Nephron progenitor cell (in vitro differentiated cells): ENCODE measurements at regions not wholly inside any gene's neighbourhood (a gene's known extent, or its start where the extent isn't known, plus 50 kb on each side); places are given as distances from the start of the nearest gene placed in this dataset.

Experiments
- DNase-seq: peaks from one replicate; pipeline ENCODE4 v3.0.0; 2021
- H3K27ac Mint-ChIP-seq: 2 replicates; pipeline ENCODE4 v1.8.0; 2021; ENCODE audit warnings: mild to moderate bottlenecking, moderate library complexity, mixed read lengths
- H3K27me3 Mint-ChIP-seq: 2 replicates; pipeline ENCODE4 v1.8.0; 2021; ENCODE audit warnings: mild to moderate bottlenecking, low read depth, mixed read lengths; ENCODE audit not compliant: poor library complexity
- H3K36me3 Mint-ChIP-seq: 2 replicates; pipeline ENCODE4 v1.8.0; 2021; ENCODE audit warnings: low read depth, mixed read lengths
- H3K4me1 Mint-ChIP-seq: 2 replicates; pipeline ENCODE4 v1.8.0; 2021; ENCODE audit warnings: mixed read lengths
- H3K4me3 Mint-ChIP-seq: 2 replicates; pipeline ENCODE4 v1.8.0; 2021; ENCODE audit warnings: mild to moderate bottlenecking, moderate library complexity, mixed read lengths
- H3K9me3 Mint-ChIP-seq: 2 replicates; pipeline ENCODE4 v1.8.0; 2021; ENCODE audit warnings: mild to moderate bottlenecking, moderate library complexity, mixed read lengths
- CTCF ChIP-seq: fragments of 200-600 bp; sonication (generic); IDR thresholded peaks from 2 replicates; pipeline ENCODE4 v1.5.0; 2021; ENCODE audit warnings: antibody characterized with exemption

- no peaks in the 10 kb centered on the region for H3K36me3 Mint-ChIP-seq
- DNase-seq, result no peak
- H3K4me3 Mint-ChIP-seq, result no peak overlapping the region
- H3K4me1 Mint-ChIP-seq, result no peaks in the 10 kb centered on the region
- no peaks in the 10 kb centered on the region for H3K9me3 Mint-ChIP-seq
- no peak for TF ChIP-seq CTCF
- H3K27me3 Mint-ChIP-seq, result no peaks in the 10 kb centered on the region
- H3K27ac Mint-ChIP-seq, result peak overlapping the region; percentile 18
Observed at GRCh38 chr9:118362123-118362522, 657.9 kb downstream of the TLR4 start.

- DNase-seq, result no peak
- H3K36me3 Mint-ChIP-seq, result no peaks in the 10 kb centered on the region
- no peak for TF ChIP-seq CTCF
- no peaks in the 10 kb centered on the region for H3K27me3 Mint-ChIP-seq
- H3K4me3 Mint-ChIP-seq, result no peak overlapping the region
- no peaks in the 10 kb centered on the region for H3K4me1 Mint-ChIP-seq
- H3K27ac Mint-ChIP-seq, result no peak overlapping the region
- no peaks in the 10 kb centered on the region for H3K9me3 Mint-ChIP-seq
Observed at GRCh38 chr9:118362596-118362995, 658.4 kb downstream of the TLR4 start.

GRCh38 chr9:118364266-118365106, 660.3 kb downstream of the TLR4 start:
- Mint-ChIP-seq H3K27me3 (peaks cover 2% of the 10 kb centered on the region), H3K4me1 (no peaks in the 10 kb centered on the region), H3K27ac (no peak overlapping the region), H3K4me3 (no peak overlapping the region), H3K36me3 (no peaks in the 10 kb centered on the region), H3K9me3 (no peaks in the 10 kb centered on the region)
- TF ChIP-seq CTCF, result no peak
- no peak for DNase-seq

- H3K36me3 Mint-ChIP-seq, result no peaks in the 10 kb centered on the region
- H3K27me3 Mint-ChIP-seq, result peaks cover 2% of the 10 kb centered on the region
- H3K27ac Mint-ChIP-seq, result no peak overlapping the region
- TF ChIP-seq CTCF, result no peak
- H3K9me3 Mint-ChIP-seq, result no peaks in the 10 kb centered on the region
- H3K4me3 Mint-ChIP-seq, result no peak overlapping the region
- no peaks in the 10 kb centered on the region for H3K4me1 Mint-ChIP-seq
- DNase-seq, result no peak
Observed at GRCh38 chr9:118366228-118366627, 662.0 kb downstream of the TLR4 start.

- Mint-ChIP-seq H3K4me1 (no peaks in the 10 kb centered on the region), H3K27me3 (peaks cover 2% of the 10 kb centered on the region), H3K27ac (no peak overlapping the region)
Observed at GRCh38 chr9:118367383-118367782, 663.2 kb downstream of the TLR4 start.

More at GRCh38 chr9:118367383-118367782, 663.2 kb downstream of the TLR4 start:
- H3K36me3 Mint-ChIP-seq, result no peaks in the 10 kb centered on the region
- H3K4me3 Mint-ChIP-seq, result no peak overlapping the region
- H3K9me3 Mint-ChIP-seq, result peaks cover 5% of the 10 kb centered on the region
- no peak for DNase-seq
- TF ChIP-seq CTCF, result no peak
